ENCODE measurements at regions not wholly inside any gene's neighbourhood (a gene's known extent, or its start where the extent isn't known, plus 50 kb on each side); places are given as distances from the start of the nearest gene placed in this dataset.

- no peak for TF ChIP-seq CTCF (IDR thresholded peaks at IDR 0.05; ENCODE audit: insufficient read depth, low read depth, low read length, missing control alignments)
- DNase-seq (ENCODE audit: low read depth) = no peak
- no peak overlapping the region for H3K4me3 ChIP-seq (ENCODE audit: low read depth, low read length)
Measured at GRCh38 chr6:159480471-159480870, 212.6 kb downstream of the SOD2 start.

GRCh38 chr6:159479146-159479545 is 213.9 kb downstream of the SOD2 start:
- no peak for TF ChIP-seq CTCF (IDR thresholded peaks at IDR 0.05; ENCODE audit: insufficient read depth, low read depth, low read length, missing control alignments)
- H3K4me3 ChIP-seq (ENCODE audit: low read depth, low read length) = no peak overlapping the region
- no peak for DNase-seq (ENCODE audit: low read depth)

- no peak overlapping the region for H3K4me3 ChIP-seq (ENCODE audit: low read depth, low read length)
- DNase-seq (ENCODE audit: low read depth) = no peak
- TF ChIP-seq CTCF (IDR thresholded peaks at IDR 0.05; ENCODE audit: insufficient read depth, low read depth, low read length, missing control alignments) = no peak
Measured at GRCh38 chr6:159473475-159474263, 219.4 kb downstream of the SOD2 start.

GRCh38 chr6:159470397-159470796 is 222.6 kb downstream of the SOD2 start:
- no peak for DNase-seq (ENCODE audit: low read depth)
- no peak for TF ChIP-seq CTCF (IDR thresholded peaks at IDR 0.05; ENCODE audit: insufficient read depth, low read depth, low read length, missing control alignments)
- H3K4me3 ChIP-seq (ENCODE audit: low read depth, low read length) = no peak overlapping the region

GRCh38 chr6:159469443-159469842 is 223.6 kb downstream of the SOD2 start:
- no peak for DNase-seq (ENCODE audit: low read depth)
- no peak for TF ChIP-seq CTCF (IDR thresholded peaks at IDR 0.05; ENCODE audit: insufficient read depth, low read depth, low read length, missing control alignments)

GRCh38 chr6:159468994-159469393 is 224.0 kb downstream of the SOD2 start:
- no peak for DNase-seq (ENCODE audit: low read depth)
- no peak for TF ChIP-seq CTCF (IDR thresholded peaks at IDR 0.05; ENCODE audit: insufficient read depth, low read depth, low read length, missing control alignments)
- H3K4me3 ChIP-seq (ENCODE audit: low read depth, low read length) = no peak overlapping the region

More at GRCh38 chr6:159469443-159469842, 223.6 kb downstream of the SOD2 start:
- H3K4me3 ChIP-seq (ENCODE audit: low read depth, low read length) = no peak overlapping the region

Data from GM12865 (cell line).